HAP-1 (cell line): ENCODE measurements at regions not wholly inside any gene's neighbourhood (a gene's known extent, or its start where the extent isn't known, plus 50 kb on each side); places are given as distances from the start of the nearest gene placed in this dataset.

ENCODE experiments used
- DNase-seq, 2 experiments: peaks; one replicate each; pipeline ENCODE4 v3.0.0-alpha.2; 2016 to 2020; ENCODE audit warnings: low spot score in 2 of 2
- H3K27me3 ChIP-seq: fragments of 250-450 bp; sonication (Bioruptor Pico); 2 replicates; pipeline ENCODE4 v1.5.1; 2020; ENCODE audit warnings: low read depth, mild to moderate bottlenecking, moderate library complexity
- H3K36me3 ChIP-seq: fragments of 250-450 bp; sonication (Bioruptor Pico); replicated peaks from 2 replicates; pipeline ENCODE4 v1.5.1; 2020; ENCODE audit warnings: mild to moderate bottlenecking
- H3K4me1 ChIP-seq: fragments of 250-450 bp; sonication (Bioruptor Pico); 2 replicates; pipeline ENCODE4 v1.5.1; 2020; ENCODE audit warnings: mild to moderate bottlenecking
- H3K4me3 ChIP-seq: fragments of 250-450 bp; sonication (Bioruptor Pico); 2 replicates; pipeline ENCODE4 v1.5.1; 2020; ENCODE audit warnings: mild to moderate bottlenecking, moderate library complexity
- H3K9me3 ChIP-seq: fragments of 250-450 bp; sonication (Bioruptor Pico); 2 replicates; pipeline ENCODE4 v1.5.1; 2020; ENCODE audit warnings: mild to moderate bottlenecking, moderate library complexity
- in situ Hi-C: fragments of 300-500 bp; cut with MboI; formaldehyde crosslinking; loops from 3 replicates; pipeline ENCODE4 v1.14.3; 2020; ENCODE audit warnings: low sequenced_read_pairs, inconsistent platforms, mixed read lengths

- in situ Hi-C loops = loop anchor here (25.0 kb wide), 1 partner anchor 439 kb away; no protein-coding TSS in a partner anchor
- no peak for DNase-seq
- no peaks in the 10 kb centered on the region for H3K4me1 ChIP-seq
- peaks cover 5% of the 10 kb centered on the region; the same call in 1 of the 2 replicates for H3K27me3 ChIP-seq
- H3K4me3 ChIP-seq = no peak overlapping the region
- no peaks in the 10 kb centered on the region for H3K9me3 ChIP-seq
- H3K36me3 ChIP-seq = no peaks in the 10 kb centered on the region
These were observed 278.5 kb upstream of the UMPS start for GRCh38 chr3:124451630-124452317.

GRCh38 chr3:124453189-124453588, 277.1 kb upstream of the UMPS start:
- in situ Hi-C loops = loop anchor here (25.0 kb wide), 1 partner anchor 441 kb away; no protein-coding TSS in a partner anchor
- H3K27me3 ChIP-seq = peaks cover 5% of the 10 kb centered on the region; the same call in 1 of the 2 replicates

GRCh38 chr3:124455891-124456290, 274.4 kb upstream of the UMPS start:
- no peaks in the 10 kb centered on the region for H3K9me3 ChIP-seq
- H3K27me3 ChIP-seq = peaks cover 5% of the 10 kb centered on the region; the same call in 1 of the 2 replicates
- no peaks in the 10 kb centered on the region for H3K36me3 ChIP-seq
- no peaks in the 10 kb centered on the region for H3K4me1 ChIP-seq
- no peak for DNase-seq
- in situ Hi-C loops = loop anchor here (25.0 kb wide), 1 partner anchor 444 kb away; no protein-coding TSS in a partner anchor
- no peak overlapping the region for H3K4me3 ChIP-seq

More at GRCh38 chr3:124453189-124453588, 277.1 kb upstream of the UMPS start:
- Histone ChIP-seq H3K4me3 (no peak overlapping the region), H3K9me3 (no peaks in the 10 kb centered on the region), H3K4me1 (no peaks in the 10 kb centered on the region), H3K36me3 (no peaks in the 10 kb centered on the region)
- DNase-seq = no peak

- Histone ChIP-seq H3K4me3 (no peak overlapping the region), H3K36me3 (no peaks in the 10 kb centered on the region), H3K27me3 (peaks cover 5% of the 10 kb centered on the region; the same call in 1 of the 2 replicates), H3K4me1 (no peaks in the 10 kb centered on the region), H3K9me3 (no peaks in the 10 kb centered on the region)
- no peak for DNase-seq
- in situ Hi-C loops = loop anchor here (25.0 kb wide), 1 partner anchor 444 kb away; no protein-coding TSS in a partner anchor
These were observed 273.7 kb upstream of the UMPS start for GRCh38 chr3:124456506-124456905.

GRCh38 chr3:124459678-124460077, 270.6 kb upstream of the UMPS start:
- H3K27me3 ChIP-seq = peaks cover 12% of the 10 kb centered on the region; the same call in 1 of the 2 replicates
- H3K4me1 ChIP-seq = no peaks in the 10 kb centered on the region
- in situ Hi-C loops = loop anchor here (25.0 kb wide), 1 partner anchor 447 kb away; no protein-coding TSS in a partner anchor

GRCh38 chr3:124461126-124461525, 269.1 kb upstream of the UMPS start:
- in situ Hi-C loops = loop anchor here (25.0 kb wide), 1 partner anchor 449 kb away; no protein-coding TSS in a partner anchor
- H3K27me3 ChIP-seq = peaks cover 14% of the 10 kb centered on the region
- no peaks in the 10 kb centered on the region for H3K36me3 ChIP-seq
- H3K4me3 ChIP-seq = no peak overlapping the region
- no peak for DNase-seq
- no peaks in the 10 kb centered on the region for H3K9me3 ChIP-seq
- H3K4me1 ChIP-seq = no peaks in the 10 kb centered on the region

More at GRCh38 chr3:124459678-124460077, 270.6 kb upstream of the UMPS start:
- no peak for DNase-seq
- no peak overlapping the region for H3K4me3 ChIP-seq
- H3K9me3 ChIP-seq = no peaks in the 10 kb centered on the region
- no peaks in the 10 kb centered on the region for H3K36me3 ChIP-seq

GRCh38 chr3:124461838-124462632, 268.2 kb upstream of the UMPS start:
- Histone ChIP-seq H3K36me3 (no peaks in the 10 kb centered on the region), H3K9me3 (no peaks in the 10 kb centered on the region), H3K27me3 (peaks cover 17% of the 10 kb centered on the region), H3K4me1 (no peaks in the 10 kb centered on the region), H3K4me3 (no peak overlapping the region)
- no peak for DNase-seq
- in situ Hi-C loops = loop anchor here (25.0 kb wide), 1 partner anchor 450 kb away; no protein-coding TSS in a partner anchor

GRCh38 chr3:124463234-124463633, 267.0 kb upstream of the UMPS start:
- Histone ChIP-seq H3K27me3 (peaks cover 17% of the 10 kb centered on the region), H3K4me3 (no peak overlapping the region), H3K4me1 (no peaks in the 10 kb centered on the region), H3K36me3 (no peaks in the 10 kb centered on the region), H3K9me3 (no peaks in the 10 kb centered on the region)
- DNase-seq = no peak
- in situ Hi-C loops = loop anchor here (25.0 kb wide), 1 partner anchor 451 kb away; no protein-coding TSS in a partner anchor

GRCh38 chr3:124467980-124468902, 262.0 kb upstream of the UMPS start:
- Histone ChIP-seq H3K4me1 (no peaks in the 10 kb centered on the region), H3K9me3 (no peaks in the 10 kb centered on the region), H3K27me3 (peaks cover 42% of the 10 kb centered on the region), H3K4me3 (no peak overlapping the region), H3K36me3 (no peaks in the 10 kb centered on the region)
- DNase-seq = peak; percentile 41 to 72
- in situ Hi-C loops = loop anchor here (5.0 to 25.0 kb wide), 2 partner anchors 121 to 456 kb away; no protein-coding TSS in a partner anchor

- H3K27me3 ChIP-seq = peaks cover 43% of the 10 kb centered on the region
- H3K4me3 ChIP-seq = no peak overlapping the region
- no peaks in the 10 kb centered on the region for H3K36me3 ChIP-seq
- no peaks in the 10 kb centered on the region for H3K9me3 ChIP-seq
- in situ Hi-C loops = loop anchor here (5.0 to 25.0 kb wide), 2 partner anchors 122 to 457 kb away; no protein-coding TSS in a partner anchor
- H3K4me1 ChIP-seq = no peaks in the 10 kb centered on the region
- no peak for DNase-seq
These were observed 260.7 kb upstream of the UMPS start for GRCh38 chr3:124469555-124469954.

- Histone ChIP-seq H3K9me3 (no peaks in the 10 kb centered on the region), H3K27me3 (peaks cover 21% of the 10 kb centered on the region), H3K4me3 (no peak overlapping the region), H3K36me3 (no peaks in the 10 kb centered on the region), H3K4me1 (no peaks in the 10 kb centered on the region)
- no peak for DNase-seq
- in situ Hi-C loops = no loop called here
These were observed 251.4 kb upstream of the UMPS start for GRCh38 chr3:124478830-124479229.

- Histone ChIP-seq H3K36me3 (no peaks in the 10 kb centered on the region), H3K9me3 (no peaks in the 10 kb centered on the region), H3K4me3 (no peak overlapping the region), H3K4me1 (no peaks in the 10 kb centered on the region), H3K27me3 (no peaks in the 10 kb centered on the region)
- DNase-seq = no peak
- in situ Hi-C loops = no loop called here
These were observed 246.3 kb upstream of the UMPS start for GRCh38 chr3:124483915-124484470.
